ENCODE measurements at regions not wholly inside any gene's neighbourhood (a gene's known extent, or its start where the extent isn't known, plus 50 kb on each side); places are given as distances from the start of the nearest gene placed in this dataset.

- H3K4me2 ChIP-seq (ENCODE audit: unreplicated experiment) = no peak overlapping the region
- no peak overlapping the region for H2AFZ ChIP-seq
- H3K79me2 ChIP-seq (ENCODE audit: insufficient read depth) = no peaks in the 10 kb centered on the region
- no peaks in the 10 kb centered on the region for H3K27me3 ChIP-seq (replicated peaks; ENCODE audit: insufficient read depth)
- in situ Hi-C loops (cut with MboI) = no loop called here
- H4K20me1 ChIP-seq (ENCODE audit: insufficient read depth) = no peaks in the 10 kb centered on the region
- no peak overlapping the region for H3K9ac ChIP-seq
- no peak overlapping the region for H3K4me3 ChIP-seq
- H3K27ac ChIP-seq = no peak overlapping the region
- no peaks in the 10 kb centered on the region for H3K9me3 ChIP-seq (ENCODE audit: low read depth)
- H3K4me1 ChIP-seq (ENCODE audit: insufficient read depth) = no peaks in the 10 kb centered on the region
- no peaks in the 10 kb centered on the region for H3F3A ChIP-seq (ENCODE audit: insufficient read depth)
- H3K9me2 ChIP-seq (ENCODE audit: insufficient read depth) = no peaks in the 10 kb centered on the region
- TF ChIP-seq EZH2phosphoT487 (IDR thresholded peaks at IDR 0.05; ENCODE audit: insufficient read depth, low read depth) (no peak), EZH2 (IDR thresholded peaks at IDR 0.05; ENCODE audit: insufficient read depth, poor library complexity, severe bottlenecking) (no peak)
- WGBS, 2 experiments (ENCODE audit: low coverage in 1 of 2, low lambda C conversion rate in 2 of 2, missing lambda C conversion rate in 2 of 2) = 0 to 3% methylated on average over 3 of the region's 3 CpGs
- H3K36me3 ChIP-seq (ENCODE audit: low read depth) = no peaks in the 10 kb centered on the region
- DNase-seq = no peak
Observed at GRCh38 chr22:34805771-34806170, 260.2 kb upstream of the ISX start.

GRCh38 chr22:34808618-34809017, 257.3 kb upstream of the ISX start:
- H3F3A ChIP-seq (ENCODE audit: insufficient read depth) = no peaks in the 10 kb centered on the region
- in situ Hi-C loops (cut with MboI) = no loop called here
- H3K9ac ChIP-seq = no peak overlapping the region
- no peaks in the 10 kb centered on the region for H3K9me3 ChIP-seq (ENCODE audit: low read depth)
- no peak overlapping the region for H3K4me3 ChIP-seq
- no peaks in the 10 kb centered on the region for H3K36me3 ChIP-seq (ENCODE audit: low read depth)
- H3K27ac ChIP-seq = no peak overlapping the region
- H2AFZ ChIP-seq = no peak overlapping the region
- H3K27me3 ChIP-seq (replicated peaks; ENCODE audit: insufficient read depth) = no peaks in the 10 kb centered on the region
- H3K9me2 ChIP-seq (ENCODE audit: insufficient read depth) = no peaks in the 10 kb centered on the region
- no peak for DNase-seq
- H4K20me1 ChIP-seq (ENCODE audit: insufficient read depth) = no peaks in the 10 kb centered on the region
- H3K79me2 ChIP-seq (ENCODE audit: insufficient read depth) = no peaks in the 10 kb centered on the region
- no peak for TF ChIP-seq EZH2phosphoT487 (IDR thresholded peaks at IDR 0.05; ENCODE audit: insufficient read depth, low read depth)
- TF ChIP-seq EZH2 (IDR thresholded peaks at IDR 0.05; ENCODE audit: insufficient read depth, poor library complexity, severe bottlenecking) = no peak
- no peak overlapping the region for H3K4me2 ChIP-seq (ENCODE audit: unreplicated experiment)
- H3K4me1 ChIP-seq (ENCODE audit: insufficient read depth) = no peaks in the 10 kb centered on the region

- no peaks in the 10 kb centered on the region for H3K9me2 ChIP-seq (ENCODE audit: insufficient read depth)
- H3K79me2 ChIP-seq (ENCODE audit: insufficient read depth) = no peaks in the 10 kb centered on the region
- no peaks in the 10 kb centered on the region for H3K9me3 ChIP-seq (ENCODE audit: low read depth)
- in situ Hi-C loops (cut with MboI) = no loop called here
- no peak overlapping the region for H3K4me3 ChIP-seq
- no peak overlapping the region for H3K4me2 ChIP-seq (ENCODE audit: unreplicated experiment)
- DNase-seq = no peak
- no peak overlapping the region for H2AFZ ChIP-seq
- no peaks in the 10 kb centered on the region for H3K36me3 ChIP-seq (ENCODE audit: low read depth)
- WGBS, 2 experiments (ENCODE audit: low coverage in 1 of 2, low lambda C conversion rate in 2 of 2, missing lambda C conversion rate in 2 of 2) = 13 to 24% methylated on average over 1 of the region's 1 CpG
- no peaks in the 10 kb centered on the region for H3K27me3 ChIP-seq (replicated peaks; ENCODE audit: insufficient read depth)
- H4K20me1 ChIP-seq (ENCODE audit: insufficient read depth) = no peaks in the 10 kb centered on the region
- no peak overlapping the region for H3K9ac ChIP-seq
- TF ChIP-seq EZH2 (IDR thresholded peaks at IDR 0.05; ENCODE audit: insufficient read depth, poor library complexity, severe bottlenecking) (no peak), EZH2phosphoT487 (IDR thresholded peaks at IDR 0.05; ENCODE audit: insufficient read depth, low read depth) (no peak)
- no peaks in the 10 kb centered on the region for H3F3A ChIP-seq (ENCODE audit: insufficient read depth)
- H3K4me1 ChIP-seq (ENCODE audit: insufficient read depth) = no peaks in the 10 kb centered on the region
- H3K27ac ChIP-seq = no peak overlapping the region
Observed at GRCh38 chr22:34812631-34813030, 253.3 kb upstream of the ISX start.

- no peak for TF ChIP-seq EZH2 (IDR thresholded peaks at IDR 0.05; ENCODE audit: insufficient read depth, poor library complexity, severe bottlenecking)
- TF ChIP-seq EZH2phosphoT487 (IDR thresholded peaks at IDR 0.05; ENCODE audit: insufficient read depth, low read depth) = no peak
- no peak for DNase-seq
- no peak overlapping the region for H3K9ac ChIP-seq
- no peaks in the 10 kb centered on the region for H3K79me2 ChIP-seq (ENCODE audit: insufficient read depth)
- no peaks in the 10 kb centered on the region for H3K9me3 ChIP-seq (ENCODE audit: low read depth)
- no peak overlapping the region for H3K4me3 ChIP-seq
- WGBS, 2 experiments (ENCODE audit: low coverage in 1 of 2, low lambda C conversion rate in 2 of 2, missing lambda C conversion rate in 2 of 2) = 2 to 5% methylated on average over 2 of the region's 2 CpGs
- H3K4me2 ChIP-seq (ENCODE audit: unreplicated experiment) = no peak overlapping the region
- H3K9me2 ChIP-seq (ENCODE audit: insufficient read depth) = no peaks in the 10 kb centered on the region
- H2AFZ ChIP-seq = no peak overlapping the region
- no peaks in the 10 kb centered on the region for H3K27me3 ChIP-seq (replicated peaks; ENCODE audit: insufficient read depth)
- H3K27ac ChIP-seq = no peak overlapping the region
- H3K36me3 ChIP-seq (ENCODE audit: low read depth) = no peaks in the 10 kb centered on the region
- no peaks in the 10 kb centered on the region for H3K4me1 ChIP-seq (ENCODE audit: insufficient read depth)
- H4K20me1 ChIP-seq (ENCODE audit: insufficient read depth) = no peaks in the 10 kb centered on the region
- in situ Hi-C loops (cut with MboI) = no loop called here
- no peaks in the 10 kb centered on the region for H3F3A ChIP-seq (ENCODE audit: insufficient read depth)
Observed at GRCh38 chr22:34814260-34815025, 251.5 kb upstream of the ISX start.

DNA sequence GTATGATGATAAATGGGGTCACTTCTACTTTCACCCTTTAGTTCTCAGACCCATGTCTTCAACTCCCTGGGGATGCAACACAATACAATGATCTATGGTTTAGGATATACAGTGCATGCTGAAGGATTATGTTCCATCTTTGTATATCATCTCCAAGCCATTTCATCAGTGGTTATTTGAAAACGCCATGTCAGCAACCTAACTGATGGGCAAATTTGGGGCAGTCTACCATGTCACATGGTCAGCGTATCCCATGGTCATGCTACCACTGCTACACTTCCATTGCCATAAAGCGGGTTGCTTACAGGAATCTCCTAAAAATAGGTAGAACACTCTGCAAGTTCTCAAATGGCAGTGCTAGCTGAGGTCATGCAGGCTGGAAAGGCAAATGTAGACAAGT, 236.5 kb upstream of the ISX start:
- H3K4me3 ChIP-seq = no peak overlapping the region
- no peak overlapping the region for H3K27ac ChIP-seq
- H3K9ac ChIP-seq = no peak overlapping the region
- H3K4me1 ChIP-seq (ENCODE audit: insufficient read depth) = no peaks in the 10 kb centered on the region
- in situ Hi-C loops (cut with MboI) = no loop called here
- H3K36me3 ChIP-seq (ENCODE audit: low read depth) = no peaks in the 10 kb centered on the region
- DNase-seq = no peak
- TF ChIP-seq EZH2 (IDR thresholded peaks at IDR 0.05; ENCODE audit: insufficient read depth, poor library complexity, severe bottlenecking) (no peak), EZH2phosphoT487 (IDR thresholded peaks at IDR 0.05; ENCODE audit: insufficient read depth, low read depth) (no peak)
- H4K20me1 ChIP-seq (ENCODE audit: insufficient read depth) = no peaks in the 10 kb centered on the region
- no peaks in the 10 kb centered on the region for H3K27me3 ChIP-seq (replicated peaks; ENCODE audit: insufficient read depth)
- H3K9me3 ChIP-seq (ENCODE audit: low read depth) = no peaks in the 10 kb centered on the region
- H3K4me2 ChIP-seq (ENCODE audit: unreplicated experiment) = no peak overlapping the region
- no peaks in the 10 kb centered on the region for H3F3A ChIP-seq (ENCODE audit: insufficient read depth)
- 20 to 38% methylated on average over 3 of the region's 3 CpGs for WGBS, 2 experiments (ENCODE audit: low coverage in 1 of 2, low lambda C conversion rate in 2 of 2, missing lambda C conversion rate in 2 of 2)
- no peaks in the 10 kb centered on the region for H3K9me2 ChIP-seq (ENCODE audit: insufficient read depth)
- no peaks in the 10 kb centered on the region for H3K79me2 ChIP-seq (ENCODE audit: insufficient read depth)
- no peak overlapping the region for H2AFZ ChIP-seq

Data from GM23248 (cell line).